IPS DF 6.9 (cell line): ENCODE measurements at regions not wholly inside any gene's neighbourhood (a gene's known extent, or its start where the extent isn't known, plus 50 kb on each side); places are given as distances from the start of the nearest gene placed in this dataset.

Experiments
- DNase-seq: peaks from one replicate; pipeline ENCODE4 v3.0.0-alpha.2; 2013; ENCODE audit warnings: low read depth, low spot score
- H3K27ac ChIP-seq: one replicate; pipeline ENCODE4 v1.5.1; 2013; ENCODE audit warnings: low read length, control low read depth
- H3K27me3 ChIP-seq: 2 replicates; pipeline ENCODE4 v1.6.1; 2013; ENCODE audit warnings: mild to moderate bottlenecking, low read length; ENCODE audit not compliant: control insufficient read depth, insufficient read depth
- H3K36me3 ChIP-seq: 2 replicates; pipeline ENCODE4 v1.6.1; 2013; ENCODE audit warnings: low read length; ENCODE audit not compliant: control insufficient read depth, insufficient read depth
- H3K4me1 ChIP-seq: 2 replicates; pipeline ENCODE4 v1.6.1; 2013; ENCODE audit warnings: low read length; ENCODE audit not compliant: control insufficient read depth, insufficient read depth
- H3K4me3 ChIP-seq: 2 replicates; pipeline ENCODE4 v1.5.1; 2013; ENCODE audit warnings: mild to moderate bottlenecking, low read length
- H3K9me3 ChIP-seq: 2 replicates; pipeline ENCODE4 v1.6.1; 2013; ENCODE audit warnings: low read length, inconsistent platforms; ENCODE audit not compliant: control insufficient read depth, insufficient read depth
- WGBS: extraction: QIAGEN DNeasy Blood & Tissue Kit; methylation state at CpG from one replicate; pipeline ENCODE4 v1.1.7; 2013; ENCODE audit warnings: mixed read lengths, missing lambda C conversion rate; ENCODE audit not compliant: insufficient read length, insufficient coverage; 5-methylcytosine and 5-hydroxymethylcytosine counted together

- no peaks in the 10 kb centered on the region for H3K36me3 ChIP-seq
- no peaks in the 10 kb centered on the region for H3K27me3 ChIP-seq
- H3K27ac ChIP-seq = no peak overlapping the region
- no peak overlapping the region for H3K4me3 ChIP-seq
- peaks cover 2% of the 10 kb centered on the region; the same call in 1 of the 2 replicates for H3K4me1 ChIP-seq
- no CpG with 5 or more reads among the region's 2 CpGs for WGBS
- H3K9me3 ChIP-seq = no peaks in the 10 kb centered on the region
- DNase-seq = no peak
Observed at GRCh38 chr7:142447762-142448161, 189.9 kb upstream of the PRSS58 start.

- no peaks in the 10 kb centered on the region for H3K27me3 ChIP-seq
- no CpG with 5 or more reads among the region's 7 CpGs for WGBS
- no peak overlapping the region for H3K27ac ChIP-seq
- H3K36me3 ChIP-seq = no peaks in the 10 kb centered on the region
- peaks cover 2% of the 10 kb centered on the region; the same call in 1 of the 2 replicates for H3K4me1 ChIP-seq
- DNase-seq = no peak
- no peak overlapping the region for H3K4me3 ChIP-seq
- H3K9me3 ChIP-seq = no peaks in the 10 kb centered on the region
Observed at GRCh38 chr7:142445019-142445686, 187.3 kb upstream of the PRSS58 start.

- Histone ChIP-seq H3K27ac (no peak overlapping the region), H3K36me3 (no peaks in the 10 kb centered on the region), H3K27me3 (no peaks in the 10 kb centered on the region), H3K4me1 (peaks cover 2% of the 10 kb centered on the region; the same call in 1 of the 2 replicates), H3K4me3 (no peak overlapping the region), H3K9me3 (no peaks in the 10 kb centered on the region)
- no peak for DNase-seq
- WGBS = no CpG with 5 or more reads among the region's 5 CpGs
Observed at GRCh38 chr7:142443216-142444010, 185.6 kb upstream of the PRSS58 start.

- Histone ChIP-seq H3K9me3 (no peaks in the 10 kb centered on the region), H3K27ac (no peak overlapping the region), H3K27me3 (no peaks in the 10 kb centered on the region), H3K4me1 (peaks cover 3% of the 10 kb centered on the region; the same call in 1 of the 2 replicates), H3K4me3 (no peak overlapping the region), H3K36me3 (no peaks in the 10 kb centered on the region)
- DNase-seq = no peak
- WGBS = no CpG with 5 or more reads among the region's 6 CpGs
Observed at GRCh38 chr7:142442396-142442795, 184.5 kb upstream of the PRSS58 start.

GRCh38 chr7:142440906-142441411, 183.1 kb upstream of the PRSS58 start:
- DNase-seq = no peak

GRCh38 chr7:142440219-142440905, 182.5 kb upstream of the PRSS58 start:
- no peaks in the 10 kb centered on the region for H3K27me3 ChIP-seq
- H3K36me3 ChIP-seq = no peaks in the 10 kb centered on the region
- no peak overlapping the region for H3K4me3 ChIP-seq
- DNase-seq = no peak
- H3K4me1 ChIP-seq = peaks cover 3% of the 10 kb centered on the region; the same call in 1 of the 2 replicates
- no peaks in the 10 kb centered on the region for H3K9me3 ChIP-seq
- no peak overlapping the region for H3K27ac ChIP-seq
- no CpG with 5 or more reads among the region's 6 CpGs for WGBS

More at GRCh38 chr7:142440906-142441411, 183.1 kb upstream of the PRSS58 start:
- Histone ChIP-seq H3K4me1 (peaks cover 3% of the 10 kb centered on the region; the same call in 1 of the 2 replicates), H3K27me3 (no peaks in the 10 kb centered on the region), H3K4me3 (no peak overlapping the region), H3K9me3 (no peaks in the 10 kb centered on the region), H3K36me3 (no peaks in the 10 kb centered on the region), H3K27ac (no peak overlapping the region)
- WGBS = no CpG with 5 or more reads among the region's 9 CpGs

GRCh38 chr7:142439739-142440138, 181.9 kb upstream of the PRSS58 start:
- Histone ChIP-seq H3K9me3 (no peaks in the 10 kb centered on the region), H3K27ac (no peak overlapping the region), H3K4me3 (no peak overlapping the region), H3K27me3 (no peaks in the 10 kb centered on the region), H3K4me1 (0 out of 2 replicates have a peak, but pooled peaks cover 3% of the 10 kb centered on the region), H3K36me3 (no peaks in the 10 kb centered on the region)
- DNase-seq = no peak
- WGBS = no CpG with 5 or more reads among the region's 4 CpGs

- WGBS = no CpG with 5 or more reads among the region's 8 CpGs
- H3K4me3 ChIP-seq = no peak overlapping the region
- H3K4me1 ChIP-seq = 0 out of 2 replicates have a peak, but pooled peaks cover 1% of the 10 kb centered on the region
- H3K27me3 ChIP-seq = no peaks in the 10 kb centered on the region
- H3K36me3 ChIP-seq = no peaks in the 10 kb centered on the region
- H3K9me3 ChIP-seq = no peaks in the 10 kb centered on the region
- H3K27ac ChIP-seq = no peak overlapping the region
- no peak for DNase-seq
Observed at GRCh38 chr7:142438923-142439515, 181.2 kb upstream of the PRSS58 start.

GRCh38 chr7:142438235-142438922, 180.5 kb upstream of the PRSS58 start:
- Histone ChIP-seq H3K9me3 (no peaks in the 10 kb centered on the region), H3K27ac (no peak overlapping the region), H3K27me3 (no peaks in the 10 kb centered on the region), H3K36me3 (no peaks in the 10 kb centered on the region), H3K4me1 (0 out of 2 replicates have a peak, but pooled peaks cover 1% of the 10 kb centered on the region), H3K4me3 (no peak overlapping the region)
- peak; percentile 55 for DNase-seq
- WGBS = no CpG with 5 or more reads among the region's 12 CpGs
